Renal pelvis (tissue), 1 donor: ENCODE measurements at regions not wholly inside any gene's neighbourhood (a gene's known extent, or its start where the extent isn't known, plus 50 kb on each side); places are given as distances from the start of the nearest gene placed in this dataset.
"Not testable (repeated sequence)": the region's sequence is repeated elsewhere in the genome, so short reads cannot be mapped to it uniquely, and the experiment has no call there.

Experiments
- DNase-seq: peaks from one replicate; pipeline ENCODE4 v3.0.0-alpha.2; 2013

GRCh38 chr9:106423575-106423974 is 439.4 kb upstream of the ZNF462 start:
- DNase-seq, result no peak

GRCh38 chr9:106432631-106433030 is 430.3 kb upstream of the ZNF462 start:
- no peak for DNase-seq

- DNase-seq, result peak; percentile 11
These were observed 424.0 kb upstream of the ZNF462 start for GRCh38 chr9:106438928-106439327.

- no peak for DNase-seq
These were observed 421.7 kb upstream of the ZNF462 start for GRCh38 chr9:106441283-106441682.

GRCh38 chr9:106443520-106443919 is 419.4 kb upstream of the ZNF462 start:
- DNase-seq, result no peak

GRCh38 chr9:106445107-106445506 is 417.9 kb upstream of the ZNF462 start:
- DNase-seq, result no peak

- DNase-seq, result peak; percentile 28
These were observed 413.5 kb upstream of the ZNF462 start for GRCh38 chr9:106449336-106449927.

GRCh38 chr9:106450549-106450948 is 412.4 kb upstream of the ZNF462 start:
- DNase-seq, result no peak

GRCh38 chr9:106451223-106451622 is 411.7 kb upstream of the ZNF462 start:
- DNase-seq, result no peak

GRCh38 chr9:106456581-106456980 is 406.4 kb upstream of the ZNF462 start:
- DNase-seq, result no peak

- peak; percentile 77 for DNase-seq
These were observed 395.7 kb upstream of the ZNF462 start for GRCh38 chr9:106467113-106467864.

GRCh38 chr9:106467865-106468164 is 395.2 kb upstream of the ZNF462 start:
- DNase-seq, result no peak

- no peak for DNase-seq
These were observed 394.5 kb upstream of the ZNF462 start for GRCh38 chr9:106468431-106468830.

- DNase-seq, result peak; percentile 17
These were observed 384.7 kb upstream of the ZNF462 start for GRCh38 chr9:106478312-106478711.

- DNase-seq, result no peak
These were observed 384.2 kb upstream of the ZNF462 start for GRCh38 chr9:106478727-106479126.

- no peak for DNase-seq
These were observed 383.3 kb upstream of the ZNF462 start for GRCh38 chr9:106479679-106480078.

- no peak for DNase-seq
These were observed 381.9 kb upstream of the ZNF462 start for GRCh38 chr9:106481013-106481609.

- no peak for DNase-seq
These were observed 380.2 kb upstream of the ZNF462 start for GRCh38 chr9:106482733-106483132.

- no peak for DNase-seq
These were observed 376.3 kb upstream of the ZNF462 start for GRCh38 chr9:106486685-106487084.

GRCh38 chr9:106487266-106487665 is 375.7 kb upstream of the ZNF462 start:
- DNase-seq, result no peak

- not testable (repeated sequence) for DNase-seq
These were observed 370.8 kb upstream of the ZNF462 start for GRCh38 chr9:106492126-106492525.

GRCh38 chr9:106500171-106500570 is 362.8 kb upstream of the ZNF462 start:
- DNase-seq, result peak; percentile 35

- DNase-seq, result not testable (repeated sequence)
These were observed 361.8 kb upstream of the ZNF462 start for GRCh38 chr9:106501210-106501609.

- no peak for DNase-seq
These were observed 360.0 kb upstream of the ZNF462 start for GRCh38 chr9:106502930-106503329.
